Kidney capillary endothelial cell (primary cell): ENCODE measurements at regions not wholly inside any gene's neighbourhood (a gene's known extent, or its start where the extent isn't known, plus 50 kb on each side); places are given as distances from the start of the nearest gene placed in this dataset.

Source experiments
- DNase-seq: peaks from one replicate; pipeline ENCODE4 v3.0.0-alpha.2; 2018; ENCODE audit warnings: low spot score

- no peak for DNase-seq
These were observed 57.8 kb downstream of the SPATA19 start for GRCh38 chr11:133787379-133788141.

GRCh38 chr11:133785795-133786340 lies 59.4 kb downstream of the SPATA19 start:
- no peak for DNase-seq

GRCh38 chr11:133784359-133784758 lies 61.0 kb downstream of the SPATA19 start:
- DNase-seq, result no peak

GRCh38 chr11:133782116-133782725 lies 63.1 kb downstream of the SPATA19 start:
- DNase-seq, result no peak

- DNase-seq, result no peak
These were observed 67.2 kb downstream of the SPATA19 start for GRCh38 chr11:133778161-133778560.

GRCh38 chr11:133776671-133777367 lies 68.5 kb downstream of the SPATA19 start:
- DNase-seq, result no peak

GRCh38 chr11:133762538-133762937 lies 82.8 kb downstream of the SPATA19 start:
- no peak for DNase-seq

GRCh38 chr11:133753150-133753549 lies 92.2 kb downstream of the SPATA19 start:
- DNase-seq, result no peak

- DNase-seq, result no peak
These were observed 95.5 kb downstream of the SPATA19 start for GRCh38 chr11:133749841-133750240.

GRCh38 chr11:133747409-133747808 lies 97.9 kb downstream of the SPATA19 start:
- no peak for DNase-seq

- DNase-seq, result no peak
These were observed 98.5 kb downstream of the SPATA19 start for GRCh38 chr11:133746663-133747306.

GRCh38 chr11:133745791-133746190 lies 99.5 kb downstream of the SPATA19 start:
- DNase-seq, result no peak

- DNase-seq, result no peak
These were observed 103.0 kb downstream of the SPATA19 start for GRCh38 chr11:133742353-133742752.

- DNase-seq, result no peak
These were observed 104.3 kb downstream of the SPATA19 start for GRCh38 chr11:133740963-133741362.

- DNase-seq, result no peak
These were observed 105.8 kb downstream of the SPATA19 start for GRCh38 chr11:133739481-133739880.

GRCh38 chr11:133738624-133739023 lies 106.7 kb downstream of the SPATA19 start:
- DNase-seq, result no peak

- DNase-seq, result no peak
These were observed 111.7 kb downstream of the SPATA19 start for GRCh38 chr11:133733631-133734030.

- DNase-seq, result no peak
These were observed 113.1 kb downstream of the SPATA19 start for GRCh38 chr11:133732109-133732674.

GRCh38 chr11:133727774-133728173 lies 117.5 kb downstream of the SPATA19 start:
- DNase-seq, result no peak

GRCh38 chr11:133726542-133726941 lies 118.8 kb downstream of the SPATA19 start:
- DNase-seq, result no peak

GRCh38 chr11:133724116-133724515 lies 121.2 kb downstream of the SPATA19 start:
- DNase-seq, result no peak

- DNase-seq, result no peak
These were observed 122.3 kb downstream of the SPATA19 start for GRCh38 chr11:133723056-133723455.
